ENCODE measurements at regions not wholly inside any gene's neighbourhood (a gene's known extent, or its start where the extent isn't known, plus 50 kb on each side); places are given as distances from the start of the nearest gene placed in this dataset.
"Not testable (repeated sequence)": the region's sequence is repeated elsewhere in the genome, so short reads cannot be mapped to it uniquely, and the experiment has no call there.

DNA sequence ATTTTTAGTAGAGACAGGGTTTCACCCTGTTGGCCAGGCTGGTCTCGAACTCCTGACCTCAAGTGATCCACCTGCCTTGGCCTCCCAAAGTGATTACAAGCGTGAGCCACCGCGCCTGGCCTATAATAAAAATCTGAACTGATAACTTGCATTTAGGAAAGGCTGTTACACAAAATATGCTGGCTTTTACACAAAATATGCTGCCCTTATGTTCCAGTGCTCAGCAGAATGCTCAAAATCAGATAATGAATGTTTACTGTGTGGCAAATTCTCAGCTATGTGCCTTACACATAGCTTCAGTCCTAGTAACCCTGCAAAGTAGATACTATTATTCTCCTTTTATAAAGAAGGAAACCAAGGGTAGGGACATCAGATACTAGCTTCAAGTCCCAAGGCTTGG is 141.3 kb upstream of the MSX2 start:
- no peak overlapping the region for H3K27ac ChIP-seq
- no peak for TF ChIP-seq POLR2A (IDR thresholded peaks at IDR 0.05)
- TF ChIP-seq, protein P1, sequence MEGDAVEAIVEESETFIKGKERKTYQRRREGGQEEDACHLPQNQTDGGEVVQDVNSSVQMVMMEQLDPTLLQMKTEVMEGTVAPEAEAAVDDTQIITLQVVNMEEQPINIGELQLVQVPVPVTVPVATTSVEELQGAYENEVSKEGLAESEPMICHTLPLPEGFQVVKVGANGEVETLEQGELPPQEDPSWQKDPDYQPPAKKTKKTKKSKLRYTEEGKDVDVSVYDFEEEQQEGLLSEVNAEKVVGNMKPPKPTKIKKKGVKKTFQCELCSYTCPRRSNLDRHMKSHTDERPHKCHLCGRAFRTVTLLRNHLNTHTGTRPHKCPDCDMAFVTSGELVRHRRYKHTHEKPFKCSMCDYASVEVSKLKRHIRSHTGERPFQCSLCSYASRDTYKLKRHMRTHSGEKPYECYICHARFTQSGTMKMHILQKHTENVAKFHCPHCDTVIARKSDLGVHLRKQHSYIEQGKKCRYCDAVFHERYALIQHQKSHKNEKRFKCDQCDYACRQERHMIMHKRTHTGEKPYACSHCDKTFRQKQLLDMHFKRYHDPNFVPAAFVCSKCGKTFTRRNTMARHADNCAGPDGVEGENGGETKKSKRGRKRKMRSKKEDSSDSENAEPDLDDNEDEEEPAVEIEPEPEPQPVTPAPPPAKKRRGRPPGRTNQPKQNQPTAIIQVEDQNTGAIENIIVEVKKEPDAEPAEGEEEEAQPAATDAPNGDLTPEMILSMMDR (IDR thresholded peaks at IDR 0.05), result no peak
- TF ChIP-seq POLR2AphosphoS5 (IDR thresholded peaks at IDR 0.05), result no peak
- no peak for TF ChIP-seq EP300 (IDR thresholded peaks at IDR 0.05)
- no peaks in the 10 kb centered on the region for H3K36me3 ChIP-seq
- H3K4me1 ChIP-seq, result no peaks in the 10 kb centered on the region
- H3K9me3 ChIP-seq, result no peaks in the 10 kb centered on the region
- peaks cover 15% of the 10 kb centered on the region for H3K27me3 ChIP-seq
- WGBS, 2 donors (ENCODE audit: low coverage in 1 of 2), result no CpG with 5 or more reads among the region's 4 CpGs
- no peak overlapping the region for H3K4me3 ChIP-seq
- no peak for ATAC-seq

DNA sequence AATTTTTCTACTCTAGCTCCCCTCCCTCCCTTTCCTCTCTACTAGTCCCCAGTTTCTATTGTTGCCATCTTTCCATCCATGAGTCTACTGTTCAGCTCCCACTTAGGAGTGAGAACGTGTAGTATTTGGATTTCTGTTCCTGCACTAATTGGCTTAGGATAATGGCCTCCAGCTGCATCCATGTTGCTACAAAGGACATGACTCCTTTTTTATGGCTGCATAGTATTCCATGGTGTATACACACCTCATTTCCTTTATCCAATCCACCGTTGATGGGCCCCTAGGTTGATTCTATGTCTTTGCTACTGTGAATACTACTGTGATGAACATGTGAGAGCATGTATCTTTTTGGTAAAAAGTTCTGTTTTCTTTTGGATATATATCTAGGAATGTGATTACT is 138.9 kb upstream of the MSX2 start:
- no peak for TF ChIP-seq POLR2A (IDR thresholded peaks at IDR 0.05)
- no peak for TF ChIP-seq EP300 (IDR thresholded peaks at IDR 0.05)
- TF ChIP-seq POLR2AphosphoS5 (IDR thresholded peaks at IDR 0.05), result no peak
- TF ChIP-seq, protein P1 (IDR thresholded peaks at IDR 0.05), result no peak
- H3K27ac ChIP-seq, result no peak overlapping the region
- no peaks in the 10 kb centered on the region for H3K9me3 ChIP-seq
- ATAC-seq, result no peak
- H3K4me1 ChIP-seq, result no peaks in the 10 kb centered on the region
- H3K27me3 ChIP-seq, result peaks cover 22% of the 10 kb centered on the region
- H3K4me3 ChIP-seq, result no peak overlapping the region
- H3K36me3 ChIP-seq, result no peaks in the 10 kb centered on the region
- WGBS, 2 donors (ENCODE audit: low coverage in 1 of 2), result 50 to 86% methylated on average over 1 to 2 of the region's 2 CpGs

DNA sequence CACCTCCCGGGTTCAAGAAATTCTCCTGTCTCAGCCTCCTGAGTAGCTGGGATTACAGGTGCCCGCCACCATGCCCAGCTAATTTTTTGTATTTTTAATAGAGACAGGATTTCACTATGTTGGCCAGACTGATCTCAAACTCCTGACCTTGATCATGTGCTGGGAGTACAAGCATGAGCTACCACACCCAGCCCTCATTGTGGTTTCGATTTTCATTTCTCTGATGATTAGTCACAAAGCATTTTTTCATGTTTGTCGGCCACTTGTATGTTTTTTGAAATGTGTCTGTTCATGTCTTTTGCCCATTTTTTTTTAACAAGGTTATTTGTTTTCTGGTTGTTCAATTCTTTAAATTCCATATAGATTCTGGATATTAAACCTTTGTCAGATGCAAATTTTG is 138.2 kb upstream of the MSX2 start:
- not testable (repeated sequence) for H3K36me3 ChIP-seq, H3K9me3 ChIP-seq, H3K27ac ChIP-seq, ATAC-seq, H3K4me1 ChIP-seq, H3K4me3 ChIP-seq
- 68 to 92% methylated on average over 3 of the region's 4 CpGs for WGBS, 2 donors (ENCODE audit: low coverage in 1 of 2)
- peaks cover 22% of the 10 kb centered on the region for H3K27me3 ChIP-seq

DNA sequence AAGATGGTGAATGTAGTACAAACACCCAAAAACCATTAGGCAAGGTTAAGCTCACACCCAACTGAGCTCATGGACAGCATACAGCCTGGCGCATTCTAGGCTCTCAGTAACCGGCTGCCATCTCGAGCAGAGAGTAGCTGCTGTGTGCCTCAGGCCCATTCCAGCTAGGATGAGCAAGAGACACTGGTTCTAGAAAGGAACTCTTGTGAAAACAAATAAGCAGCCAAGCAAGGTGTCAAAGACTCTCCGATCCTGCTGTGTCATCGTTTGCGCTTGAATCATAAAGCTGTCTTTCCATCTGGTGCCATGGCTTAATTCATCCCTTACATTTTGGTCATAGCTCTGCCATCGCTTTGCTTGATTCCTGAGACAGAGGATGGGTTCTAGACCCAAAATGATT is 135.4 kb upstream of the MSX2 start:
- TF ChIP-seq EP300 (IDR thresholded peaks at IDR 0.05) (no peak), POLR2A (IDR thresholded peaks at IDR 0.05) (no peak), POLR2AphosphoS5 (IDR thresholded peaks at IDR 0.05) (no peak)
- TF ChIP-seq, protein P1 (IDR thresholded peaks at IDR 0.05), result no peak
- Histone ChIP-seq H3K9me3 (no peaks in the 10 kb centered on the region), H3K27ac (no peak overlapping the region), H3K4me1 (no peaks in the 10 kb centered on the region), H3K27me3 (peaks cover 22% of the 10 kb centered on the region), H3K4me3 (no peak overlapping the region), H3K36me3 (no peaks in the 10 kb centered on the region)
- 87 to 91% methylated on average over 4 to 6 of the region's 7 CpGs for WGBS, 2 donors (ENCODE audit: low coverage in 1 of 2)
- no peak for ATAC-seq

DNA sequence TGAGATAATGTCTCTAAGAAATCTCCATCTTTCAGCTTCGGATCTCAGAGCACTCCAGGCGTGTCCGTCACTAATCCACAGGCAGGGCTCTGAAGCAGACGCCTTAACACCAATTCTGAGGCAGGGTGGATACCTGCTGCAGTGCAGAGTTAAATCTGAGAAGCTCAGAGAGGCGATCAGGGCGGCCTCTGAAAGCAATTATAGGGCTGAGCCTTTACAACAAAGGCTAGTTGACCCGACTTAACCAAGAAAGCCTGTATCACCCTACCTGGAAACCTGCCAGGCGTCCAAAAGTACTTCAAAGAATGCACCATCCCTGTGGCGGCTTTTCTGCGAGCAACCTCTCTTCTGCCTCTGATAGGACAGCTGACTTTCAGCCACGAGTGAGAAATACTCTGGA is 134.8 kb upstream of the MSX2 start:
- no peak for TF ChIP-seq POLR2A (IDR thresholded peaks at IDR 0.05)
- TF ChIP-seq POLR2AphosphoS5 (IDR thresholded peaks at IDR 0.05), result no peak
- TF ChIP-seq, protein P1 (IDR thresholded peaks at IDR 0.05), result no peak
- no peak for TF ChIP-seq EP300 (IDR thresholded peaks at IDR 0.05)
- Histone ChIP-seq H3K36me3 (no peaks in the 10 kb centered on the region), H3K27ac (no peak overlapping the region), H3K9me3 (no peaks in the 10 kb centered on the region), H3K4me3 (no peak overlapping the region), H3K4me1 (no peaks in the 10 kb centered on the region), H3K27me3 (peaks cover 22% of the 10 kb centered on the region)
- ATAC-seq, result no peak
- 50 to 58% methylated on average over 1 to 3 of the region's 11 CpGs for WGBS, 2 donors (ENCODE audit: low coverage in 1 of 2)

Measured in gastroesophageal sphincter (tissue), 4 donors.